Fibroblast of lung (primary cell): ENCODE measurements at regions not wholly inside any gene's neighbourhood (a gene's known extent, or its start where the extent isn't known, plus 50 kb on each side); places are given as distances from the start of the nearest gene placed in this dataset.

Experiments used
- CTCF ChIP-seq, 2 donors: IDR thresholded peaks in 1 of 2; conservative IDR thresholded peaks in 1 of 2; 1 replicate in 1 of 2; 2 replicates in 1 of 2; pipeline ENCODE4 v1.5.1; 2011 to 2012; ENCODE audit warnings: low read length in 2 of 2, control low read depth in 1 of 2, inconsistent platforms in 1 of 2, low read depth in 1 of 2, mild to moderate bottlenecking in 1 of 2
- EZH2 ChIP-seq: IDR thresholded peaks from 2 replicates; pipeline ENCODE4 v1.5.1; 2012; ENCODE audit warnings: low read length, control low read depth, mild to moderate bottlenecking; ENCODE audit errors: missing control alignments

- no peak for TF ChIP-seq CTCF (conservative IDR thresholded peaks at IDR 0.05 in 1 of 2, IDR thresholded peaks at IDR 0.05 in 1 of 2; ENCODE audit: low read depth in 1 of 2, low read length in 2 of 2)
- no peak for TF ChIP-seq EZH2
Measured at GRCh38 chr17:71821511-71821910, 299.3 kb upstream of the SOX9 start.
